ENCODE measurements at regions not wholly inside any gene's neighbourhood (a gene's known extent, or its start where the extent isn't known, plus 50 kb on each side); places are given as distances from the start of the nearest gene placed in this dataset.

- Histone ChIP-seq H3K4me2 (ENCODE audit: control insufficient read depth, extremely low read depth, insufficient read depth, low read depth, low read length) (no peak overlapping the region), H3K4me3 (ENCODE audit: control insufficient read depth in 2 of 3, extremely low read depth in 1 of 3, insufficient read depth in 2 of 3, low read depth in 1 of 3, low read length in 3 of 3) (no peak overlapping the region), H3K9me3 (ENCODE audit: control insufficient read depth, low read depth, low read length) (no peaks in the 10 kb centered on the region), H3K27me3 (ENCODE audit: control insufficient read depth, extremely low read depth, insufficient read depth, low read length) (no peaks in the 10 kb centered on the region), H3K4me1 (ENCODE audit: control insufficient read depth, extremely low read depth, insufficient read depth, low read length) (peaks cover 24% of the 10 kb centered on the region), H3K27ac (ENCODE audit: control insufficient read depth, insufficient read depth, low read length) (no peak overlapping the region), H3K79me2 (ENCODE audit: control insufficient read depth, insufficient read depth, low read length) (no peaks in the 10 kb centered on the region), H4K20me1 (ENCODE audit: control insufficient read depth, extremely low read depth, insufficient read depth, low read length) (no peaks in the 10 kb centered on the region), H3K9ac (ENCODE audit: control insufficient read depth, extremely low read depth, insufficient read depth, low read length) (no peak overlapping the region), H3K36me3 (ENCODE audit: control insufficient read depth in 2 of 2, extremely low read depth in 1 of 2, insufficient read depth in 2 of 2, low read length in 2 of 2) (no peaks in the 10 kb centered on the region), H3K9me1 (ENCODE audit: control insufficient read depth, extremely low read depth, insufficient read depth, low read length) (no peaks in the 10 kb centered on the region), H2AFZ (ENCODE audit: control insufficient read depth, low read length) (no peak overlapping the region)
- TF ChIP-seq CTCF (optimal IDR thresholded peaks at IDR 0.05 in 1 of 3, IDR thresholded peaks at IDR 0.05 in 1 of 3, conservative IDR thresholded peaks at IDR 0.05 in 1 of 3; ENCODE audit: extremely low read depth in 1 of 3, insufficient read depth in 2 of 3, low read length in 3 of 3) (no peak), EZH2 (IDR thresholded peaks at IDR 0.05; ENCODE audit: low read length) (no peak)
- dilution Hi-C loops (cut with MboI; ENCODE audit: extremely low pct_ligation_motif_present, low sequenced_read_pairs) = no loop called here
- DNase-seq (ENCODE audit: low read depth, low spot score) (no peak), FAIRE-seq (no peak)
Measured at GRCh38 chr1:59113876-59114457, 182.9 kb upstream of the FGGY start.

- Histone ChIP-seq H3K9me1 (ENCODE audit: control insufficient read depth, extremely low read depth, insufficient read depth, low read length) (no peaks in the 10 kb centered on the region), H4K20me1 (ENCODE audit: control insufficient read depth, extremely low read depth, insufficient read depth, low read length) (no peaks in the 10 kb centered on the region), H3K27ac (ENCODE audit: control insufficient read depth, insufficient read depth, low read length) (no peak overlapping the region), H3K4me3 (ENCODE audit: control insufficient read depth in 2 of 3, extremely low read depth in 1 of 3, insufficient read depth in 2 of 3, low read depth in 1 of 3, low read length in 3 of 3) (no peak overlapping the region), H3K79me2 (ENCODE audit: control insufficient read depth, insufficient read depth, low read length) (no peaks in the 10 kb centered on the region), H3K27me3 (ENCODE audit: control insufficient read depth, extremely low read depth, insufficient read depth, low read length) (no peaks in the 10 kb centered on the region), H3K9me3 (ENCODE audit: control insufficient read depth, low read depth, low read length) (no peaks in the 10 kb centered on the region), H2AFZ (ENCODE audit: control insufficient read depth, low read length) (no peak overlapping the region), H3K4me2 (ENCODE audit: control insufficient read depth, extremely low read depth, insufficient read depth, low read depth, low read length) (no peak overlapping the region), H3K36me3 (ENCODE audit: control insufficient read depth in 2 of 2, extremely low read depth in 1 of 2, insufficient read depth in 2 of 2, low read length in 2 of 2) (no peaks in the 10 kb centered on the region), H3K9ac (ENCODE audit: control insufficient read depth, extremely low read depth, insufficient read depth, low read length) (no peak overlapping the region), H3K4me1 (ENCODE audit: control insufficient read depth, extremely low read depth, insufficient read depth, low read length) (peaks cover 24% of the 10 kb centered on the region)
- dilution Hi-C loops (cut with MboI; ENCODE audit: extremely low pct_ligation_motif_present, low sequenced_read_pairs) = no loop called here
- TF ChIP-seq EZH2 (IDR thresholded peaks at IDR 0.05; ENCODE audit: low read length) (no peak), CTCF (optimal IDR thresholded peaks at IDR 0.05 in 1 of 3, IDR thresholded peaks at IDR 0.05 in 1 of 3, conservative IDR thresholded peaks at IDR 0.05 in 1 of 3; ENCODE audit: extremely low read depth in 1 of 3, insufficient read depth in 2 of 3, low read length in 3 of 3) (no peak)
- no peak for FAIRE-seq
- no peak for DNase-seq (ENCODE audit: low read depth, low spot score)
Measured at GRCh38 chr1:59115865-59116264, 181.0 kb upstream of the FGGY start.
